Fibroblast of lung (primary cell): ENCODE measurements at regions not wholly inside any gene's neighbourhood (a gene's known extent, or its start where the extent isn't known, plus 50 kb on each side); places are given as distances from the start of the nearest gene placed in this dataset.

Experiments used
- EZH2 ChIP-seq: IDR thresholded peaks from 2 replicates; pipeline ENCODE4 v1.5.1; 2012; ENCODE audit warnings: low read length, control low read depth, mild to moderate bottlenecking; ENCODE audit errors: missing control alignments
- TF ChIP-seq, protein P1 (sequence below), 2 donors: IDR thresholded peaks in 1 of 2; conservative IDR thresholded peaks in 1 of 2; 1 replicate in 1 of 2; 2 replicates in 1 of 2; pipeline ENCODE4 v1.5.1; 2011 to 2012; ENCODE audit warnings: low read length in 2 of 2, control low read depth in 1 of 2, inconsistent platforms in 1 of 2, low read depth in 1 of 2, mild to moderate bottlenecking in 1 of 2

DNA sequence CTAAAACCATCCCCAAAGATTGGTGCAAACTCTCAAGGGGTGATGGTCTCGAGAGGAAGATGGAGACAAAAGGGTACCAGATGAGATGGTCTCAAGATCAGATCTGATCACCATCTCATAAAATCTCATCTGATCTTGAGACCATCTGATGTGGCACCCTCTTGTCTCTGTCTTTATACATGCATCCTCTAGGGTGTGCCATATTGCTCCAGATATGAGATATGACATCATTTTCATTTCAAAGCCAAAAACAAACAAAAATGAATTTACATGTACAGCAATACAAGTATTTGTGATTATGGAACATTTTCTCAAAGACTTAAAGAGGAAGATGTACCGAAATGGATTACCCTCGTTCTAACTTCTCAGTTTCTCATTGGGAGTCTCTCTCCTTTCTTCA is 787.2 kb downstream of the GALC start:
- TF ChIP-seq, protein P1, sequence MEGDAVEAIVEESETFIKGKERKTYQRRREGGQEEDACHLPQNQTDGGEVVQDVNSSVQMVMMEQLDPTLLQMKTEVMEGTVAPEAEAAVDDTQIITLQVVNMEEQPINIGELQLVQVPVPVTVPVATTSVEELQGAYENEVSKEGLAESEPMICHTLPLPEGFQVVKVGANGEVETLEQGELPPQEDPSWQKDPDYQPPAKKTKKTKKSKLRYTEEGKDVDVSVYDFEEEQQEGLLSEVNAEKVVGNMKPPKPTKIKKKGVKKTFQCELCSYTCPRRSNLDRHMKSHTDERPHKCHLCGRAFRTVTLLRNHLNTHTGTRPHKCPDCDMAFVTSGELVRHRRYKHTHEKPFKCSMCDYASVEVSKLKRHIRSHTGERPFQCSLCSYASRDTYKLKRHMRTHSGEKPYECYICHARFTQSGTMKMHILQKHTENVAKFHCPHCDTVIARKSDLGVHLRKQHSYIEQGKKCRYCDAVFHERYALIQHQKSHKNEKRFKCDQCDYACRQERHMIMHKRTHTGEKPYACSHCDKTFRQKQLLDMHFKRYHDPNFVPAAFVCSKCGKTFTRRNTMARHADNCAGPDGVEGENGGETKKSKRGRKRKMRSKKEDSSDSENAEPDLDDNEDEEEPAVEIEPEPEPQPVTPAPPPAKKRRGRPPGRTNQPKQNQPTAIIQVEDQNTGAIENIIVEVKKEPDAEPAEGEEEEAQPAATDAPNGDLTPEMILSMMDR (conservative IDR thresholded peaks at IDR 0.05 in 1 of 2, IDR thresholded peaks at IDR 0.05 in 1 of 2; ENCODE audit: low read depth in 1 of 2, low read length in 2 of 2): no peak
- no peak for TF ChIP-seq EZH2
